ENCODE measurements at regions not wholly inside any gene's neighbourhood (a gene's known extent, or its start where the extent isn't known, plus 50 kb on each side); places are given as distances from the start of the nearest gene placed in this dataset.
"Not testable (repeated sequence)": the region's sequence is repeated elsewhere in the genome, so short reads cannot be mapped to it uniquely, and the experiment has no call there.

- no peak for DNase-seq
These were observed 90.2 kb upstream of the ERCC4 start for GRCh38 chr16:13829697-13830299.

- DNase-seq, result no peak
These were observed 86.4 kb upstream of the ERCC4 start for GRCh38 chr16:13833515-13833914.

GRCh38 chr16:13835387-13835786, 84.6 kb upstream of the ERCC4 start:
- no peak for DNase-seq

DNA sequence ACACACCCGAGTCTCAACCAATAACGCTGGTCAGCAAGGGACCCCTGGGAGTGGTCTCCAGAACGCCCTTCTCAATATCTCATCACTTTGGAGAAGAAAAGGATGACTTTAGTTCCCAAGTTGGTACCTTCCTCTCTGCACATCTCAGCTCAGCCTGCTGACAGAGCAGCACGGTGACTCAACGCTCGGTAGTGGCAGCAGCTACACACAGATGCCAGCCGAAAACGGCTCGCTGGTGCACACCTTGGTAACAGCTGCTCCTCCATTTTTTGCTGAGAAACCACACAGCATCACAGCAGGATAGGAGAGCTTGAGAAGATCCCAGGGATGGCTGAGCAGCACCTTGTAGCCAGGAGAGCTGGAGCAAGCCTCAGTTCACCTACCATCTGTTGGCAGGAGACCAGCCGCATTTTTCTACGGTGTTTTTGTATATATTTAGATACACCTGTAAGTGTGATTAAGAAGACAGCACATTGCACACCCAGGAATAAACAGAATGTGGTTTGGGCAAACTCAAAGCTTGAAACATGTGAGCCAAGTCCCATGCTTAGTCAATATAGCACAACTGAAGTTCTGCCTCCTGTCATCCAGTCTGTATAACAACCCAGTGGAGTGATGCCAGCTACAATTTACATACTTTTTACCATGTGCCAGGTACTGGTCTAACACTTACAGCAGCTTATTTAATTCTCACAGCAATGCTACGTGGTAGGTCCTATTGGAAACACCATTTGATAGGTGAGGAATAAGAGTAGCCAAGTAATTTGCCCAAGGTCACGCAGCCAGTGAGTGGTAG, 83.8 kb upstream of the ERCC4 start:
- no peak for DNase-seq

DNA sequence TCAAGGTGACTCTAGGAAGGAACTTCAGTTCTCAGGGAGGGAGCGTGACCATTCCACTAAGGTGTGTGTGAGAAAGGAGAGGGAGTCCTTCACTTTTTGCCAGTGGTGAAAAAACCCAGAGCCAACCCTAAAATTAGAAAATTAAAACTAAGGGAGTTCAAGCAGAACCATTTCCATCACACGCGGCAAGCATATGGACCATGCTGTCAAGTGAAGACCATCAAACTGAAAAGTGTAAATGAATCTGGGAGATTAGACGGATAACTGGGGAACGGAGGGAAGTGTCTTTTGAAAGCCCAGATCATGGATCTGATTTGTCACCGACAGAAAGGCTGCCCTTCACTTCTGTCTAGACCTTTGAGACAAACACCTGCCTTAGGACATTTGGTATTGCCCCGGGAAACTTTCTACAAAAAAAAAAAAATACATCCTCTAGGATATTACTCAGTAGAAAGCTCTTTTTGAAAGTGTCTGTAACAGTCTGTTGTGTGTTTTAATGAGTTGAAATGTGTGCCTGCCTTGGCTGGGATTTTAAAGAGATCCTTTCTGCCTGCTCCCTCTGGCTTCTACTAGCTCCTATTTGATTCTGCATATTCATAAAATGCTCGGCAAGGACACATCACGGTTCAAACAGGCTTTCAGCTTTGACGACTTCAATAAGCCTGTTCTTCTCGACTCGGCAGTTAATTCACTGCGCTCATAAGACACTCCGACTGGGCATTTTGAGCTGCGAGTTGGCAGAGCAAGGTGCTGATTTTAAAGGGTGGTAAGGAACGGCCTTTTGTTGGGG, 81.4 kb upstream of the ERCC4 start:
- no peak for DNase-seq

GRCh38 chr16:13839577-13839976, 80.4 kb upstream of the ERCC4 start:
- no peak for DNase-seq

GRCh38 chr16:13845232-13845631, 74.7 kb upstream of the ERCC4 start:
- DNase-seq, result no peak

DNA sequence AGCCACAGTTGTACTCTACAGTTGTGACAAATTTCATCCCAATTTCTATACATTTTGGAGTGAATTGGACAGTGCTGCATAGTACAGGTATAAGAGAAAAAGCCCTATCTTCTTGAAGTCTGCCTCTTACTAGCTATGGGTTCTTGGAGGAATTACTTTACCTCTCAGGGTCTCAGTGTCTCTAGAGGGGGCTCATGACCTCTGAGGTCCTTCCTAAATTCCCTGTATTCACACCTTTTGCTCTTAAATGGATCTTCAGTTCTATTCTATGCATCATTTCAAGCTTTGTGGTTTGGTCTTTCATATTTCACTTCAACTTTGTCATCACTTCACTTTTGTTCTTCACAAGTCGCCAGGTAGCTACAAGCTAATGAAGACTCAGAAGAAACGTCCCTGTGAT, 71.2 kb upstream of the ERCC4 start:
- DNase-seq, result no peak

DNA sequence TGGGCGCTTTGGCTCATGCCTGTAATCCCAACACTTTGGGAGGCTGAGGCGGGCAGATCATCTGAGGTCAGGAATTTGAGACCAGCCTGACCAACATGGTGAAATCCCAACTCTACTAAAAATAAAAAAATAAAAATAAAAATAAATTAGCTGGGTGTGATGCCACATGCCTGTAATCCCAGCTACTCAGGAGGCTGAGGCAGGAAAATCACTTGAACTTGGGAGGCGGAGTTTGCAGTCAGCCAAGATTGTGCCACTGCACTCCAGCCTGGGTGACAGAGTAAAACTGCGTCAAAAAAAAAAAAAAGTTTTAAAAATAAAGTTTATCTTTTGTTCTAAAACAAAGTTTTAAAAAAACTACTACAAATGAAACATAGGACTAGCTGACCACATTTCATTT, 69.8 kb upstream of the ERCC4 start:
- not testable (repeated sequence) for DNase-seq

DNA sequence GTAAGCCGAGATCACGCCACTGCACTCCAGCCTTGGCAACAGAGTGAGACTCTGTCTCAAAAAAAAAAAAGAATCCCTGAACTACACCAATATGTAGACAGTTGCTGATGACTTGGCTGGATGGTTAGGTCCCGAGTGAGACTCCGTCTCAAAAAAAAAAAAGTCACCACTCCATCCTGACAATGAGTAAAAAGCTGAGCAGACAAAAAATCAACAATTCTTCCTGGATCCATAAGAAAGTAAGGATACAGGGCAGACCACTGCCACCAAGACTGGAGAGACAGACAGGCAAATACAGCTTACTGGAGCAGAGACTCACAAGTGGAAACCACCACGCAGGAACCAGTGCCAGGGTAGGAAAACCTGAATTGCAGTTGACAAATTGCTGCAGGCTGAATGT, 67.1 kb upstream of the ERCC4 start:
- no peak for DNase-seq

DNA sequence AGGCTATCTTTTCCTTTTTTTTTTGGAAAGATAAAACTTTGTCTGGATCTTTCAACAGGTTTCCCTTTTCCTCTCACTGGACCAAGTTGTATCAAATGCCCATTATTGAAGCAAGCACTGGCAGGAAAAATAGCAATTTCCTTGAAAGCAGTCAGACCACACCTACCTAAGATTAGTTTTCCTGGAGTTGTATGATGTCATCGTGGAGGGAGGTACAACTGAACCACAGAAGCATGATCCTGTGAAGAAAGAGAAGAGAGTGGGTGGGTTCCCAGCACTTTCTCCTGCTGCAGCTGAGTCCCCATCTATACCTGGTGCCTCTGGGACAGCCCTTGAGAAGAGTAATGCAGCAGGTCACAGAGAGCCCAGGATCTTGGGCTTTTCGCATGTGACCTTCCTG, 63.6 kb upstream of the ERCC4 start:
- no peak for DNase-seq

DNA sequence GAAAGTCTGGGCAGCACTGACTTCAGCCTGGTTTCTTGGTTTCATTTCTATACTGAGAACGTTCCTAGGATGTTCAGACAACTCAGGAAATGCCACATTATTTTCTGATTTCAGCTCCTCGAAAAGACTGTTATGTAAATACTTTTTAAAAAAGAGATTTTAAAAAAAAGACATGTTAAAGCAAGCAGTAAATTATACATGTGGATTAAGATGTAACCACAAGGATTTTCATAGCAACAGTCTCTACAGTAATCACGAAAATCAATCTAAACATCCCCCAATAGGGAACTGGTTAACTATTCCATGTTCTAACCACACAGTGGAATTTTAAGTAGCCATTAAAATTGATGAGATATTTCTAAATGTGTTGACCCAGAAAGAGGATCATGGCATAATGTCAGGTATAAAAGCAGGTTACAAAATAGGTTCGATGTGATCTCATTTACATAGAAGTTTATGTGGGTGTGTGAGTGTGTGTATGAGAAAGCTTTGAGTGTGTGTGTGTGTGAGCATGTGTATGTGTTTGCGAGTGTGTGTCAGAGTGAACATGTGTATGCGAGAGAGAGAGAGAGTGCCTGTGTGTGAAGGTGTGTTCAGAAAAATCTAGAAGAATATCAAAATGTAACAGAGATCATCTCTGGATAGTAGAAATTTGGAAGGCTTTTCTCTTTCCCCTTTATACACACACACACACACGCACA, 63.0 kb upstream of the ERCC4 start:
- no peak for DNase-seq

DNA sequence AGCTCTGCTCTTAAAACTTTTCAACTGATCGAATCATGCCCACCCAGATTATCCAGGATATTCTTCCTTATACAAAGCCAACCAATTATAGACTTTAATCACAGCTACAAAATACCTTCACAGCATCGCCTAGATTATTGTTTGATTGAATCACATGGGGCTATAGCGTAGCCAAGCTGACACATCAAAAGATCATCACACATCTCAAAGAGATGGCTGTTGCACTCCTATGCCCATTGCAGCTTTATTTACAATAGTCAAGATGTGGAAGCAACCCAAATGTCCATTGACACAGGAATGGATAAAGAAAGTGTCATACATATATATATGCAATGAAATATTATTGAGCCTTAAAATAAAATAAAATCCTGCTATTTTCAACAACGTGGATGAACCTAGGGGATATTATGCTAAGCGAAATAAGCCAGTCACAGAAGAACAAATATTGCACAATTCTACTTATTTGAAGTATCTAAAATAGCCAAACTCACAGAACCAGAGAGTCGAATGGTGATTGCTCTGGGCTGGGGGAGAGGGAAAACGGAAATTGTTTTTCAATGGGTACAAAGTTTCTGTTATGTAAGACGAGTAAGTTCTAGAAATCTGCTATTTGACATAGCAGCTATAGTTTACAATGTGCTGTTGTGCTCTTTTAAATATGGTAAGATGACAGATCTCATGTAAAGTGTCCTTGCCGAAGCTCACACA, 60.9 kb upstream of the ERCC4 start:
- no peak for DNase-seq

DNA sequence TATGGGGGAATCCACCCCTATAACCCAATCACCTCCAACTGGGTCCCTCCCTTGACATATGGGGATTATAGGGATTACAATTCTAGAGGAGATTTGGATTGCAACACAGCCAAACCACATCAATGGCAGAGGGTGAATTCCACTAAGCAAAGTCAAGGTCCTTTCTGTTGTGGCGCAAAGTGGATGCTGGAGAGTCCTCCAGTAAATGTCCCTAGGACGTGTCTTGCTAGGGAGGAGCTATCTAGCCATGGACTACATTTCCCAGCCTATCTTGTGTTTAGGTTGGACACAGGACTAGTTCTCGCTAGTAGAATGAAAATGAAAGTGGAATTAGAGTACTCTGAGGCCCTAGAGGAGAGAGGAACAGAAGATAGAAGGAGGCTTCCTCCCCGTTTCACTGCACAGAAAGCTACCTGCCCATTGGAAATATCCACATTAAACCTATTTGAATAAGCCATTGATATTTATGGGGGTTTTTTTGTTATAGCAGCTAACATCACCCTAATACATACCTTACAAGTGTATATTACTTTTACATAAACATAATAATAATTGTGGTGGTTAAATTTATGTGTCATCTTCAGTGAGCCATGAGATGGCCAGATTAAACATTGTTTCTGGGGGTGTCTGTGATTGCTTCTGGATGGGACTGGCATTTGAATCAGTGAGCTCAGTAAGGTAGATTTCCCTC, 56.7 kb upstream of the ERCC4 start:
- no peak for DNase-seq

DNA sequence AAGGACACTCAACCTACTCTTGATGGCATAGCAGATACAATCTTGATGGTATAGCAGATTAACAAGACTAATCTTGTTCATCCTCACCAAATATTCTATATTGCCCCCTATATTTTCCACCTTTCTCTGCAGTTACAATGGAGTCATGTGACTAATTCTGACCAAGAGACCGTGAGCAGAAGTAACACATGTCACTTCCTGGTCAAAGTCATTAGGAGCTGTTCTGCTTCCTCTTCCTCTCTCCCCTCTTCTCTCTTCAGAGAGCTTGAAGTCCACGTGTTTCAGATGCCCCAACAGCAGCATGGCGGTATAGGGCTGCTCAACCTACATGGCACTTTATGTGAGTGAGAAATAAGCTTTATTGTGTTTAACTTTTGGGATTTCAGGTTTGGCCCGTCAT, 55.3 kb upstream of the ERCC4 start:
- no peak for DNase-seq

DNA sequence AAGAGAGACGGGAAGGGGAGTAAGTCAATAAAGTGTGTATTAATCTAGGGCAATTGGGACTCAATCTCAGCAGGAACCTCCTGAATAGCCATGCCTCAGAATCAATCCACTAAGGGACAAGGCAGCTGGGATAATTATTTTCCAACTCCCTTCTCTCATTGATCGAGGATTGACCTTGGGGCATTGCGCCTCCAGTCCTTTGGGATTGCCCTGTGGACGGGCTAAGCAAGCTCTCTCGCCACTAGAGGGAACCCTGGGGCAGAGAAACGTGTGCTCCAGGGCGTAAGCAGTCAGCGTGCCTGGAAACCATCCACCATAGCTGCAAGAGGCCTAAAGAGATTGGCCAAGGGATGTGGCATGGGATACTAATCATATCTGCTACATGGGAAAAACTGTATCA, 53.9 kb upstream of the ERCC4 start:
- peak; percentile 1 to 22 for DNase-seq

Measured in CD4-positive, alpha-beta T cell treated with Interferon alpha-2 for 1 hour (primary cell).